HG02970 (cell line): ENCODE measurements at regions not wholly inside any gene's neighbourhood (a gene's known extent, or its start where the extent isn't known, plus 50 kb on each side); places are given as distances from the start of the nearest gene placed in this dataset.

Experiments used
- ATAC-seq: cut with Tn5 transposase; IDR thresholded peaks from one replicate; pipeline ENCODE4 v1.9.1; 2021; ENCODE audit warnings: mild to moderate bottlenecking, moderate library complexity, moderate number of reproducible peaks; ENCODE audit not compliant: unreplicated experiment, low FRiP score

GRCh38 chrX:79300856-79301255 is 66.3 kb downstream of the ITM2A start:
- no peak for ATAC-seq

GRCh38 chrX:79290596-79290995 is 76.5 kb downstream of the ITM2A start:
- ATAC-seq, result no peak

GRCh38 chrX:79288733-79289132 is 78.4 kb downstream of the ITM2A start:
- no peak for ATAC-seq

- no peak for ATAC-seq
Observed at GRCh38 chrX:79287724-79288123, 79.4 kb downstream of the ITM2A start.

GRCh38 chrX:79281775-79282174 is 85.4 kb downstream of the ITM2A start:
- ATAC-seq, result no peak

- ATAC-seq, result peak; percentile 84
Observed at GRCh38 chrX:79270401-79270800, 96.7 kb downstream of the ITM2A start.

GRCh38 chrX:79268788-79269187 is 98.3 kb downstream of the ITM2A start:
- ATAC-seq, result no peak

GRCh38 chrX:79266702-79267101 is 100.4 kb downstream of the ITM2A start:
- no peak for ATAC-seq

GRCh38 chrX:79263550-79263949 is 103.6 kb downstream of the ITM2A start:
- ATAC-seq, result no peak

GRCh38 chrX:79259073-79259689 is 108.0 kb downstream of the ITM2A start:
- ATAC-seq, result peak; percentile 91

GRCh38 chrX:79243691-79244090 is 99.2 kb downstream of the GPR174 start:
- no peak for ATAC-seq

- ATAC-seq, result no peak
Observed at GRCh38 chrX:79235899-79236298, 91.4 kb downstream of the GPR174 start.

GRCh38 chrX:79231662-79232061 is 87.2 kb downstream of the GPR174 start:
- no peak for ATAC-seq
